HG03103 (cell line): ENCODE measurements at regions not wholly inside any gene's neighbourhood (a gene's known extent, or its start where the extent isn't known, plus 50 kb on each side); places are given as distances from the start of the nearest gene placed in this dataset.

Experiments
- ATAC-seq: cut with Tn5 transposase; IDR thresholded peaks from one replicate; pipeline ENCODE4 v1.9.1; 2021; ENCODE audit warnings: low read depth; ENCODE audit not compliant: unreplicated experiment

- no peak for ATAC-seq
Observed at GRCh38 chr12:91356405-91356804, 173.8 kb upstream of the DCN start.

GRCh38 chr12:91355150-91356006 lies 172.8 kb upstream of the DCN start:
- peak; percentile 87 for ATAC-seq

GRCh38 chr12:91353266-91353665 lies 170.6 kb upstream of the DCN start:
- no peak for ATAC-seq

- ATAC-seq = no peak
Observed at GRCh38 chr12:91349476-91349875, 166.9 kb upstream of the DCN start.

GRCh38 chr12:91347481-91348214 lies 165.0 kb upstream of the DCN start:
- no peak for ATAC-seq

GRCh38 chr12:91346827-91347226 lies 164.2 kb upstream of the DCN start:
- ATAC-seq = no peak

GRCh38 chr12:91344408-91344807 lies 161.8 kb upstream of the DCN start:
- no peak for ATAC-seq

- ATAC-seq = no peak
Observed at GRCh38 chr12:91343010-91343409, 160.4 kb upstream of the DCN start.

- ATAC-seq = no peak
Observed at GRCh38 chr12:91339106-91339505, 156.5 kb upstream of the DCN start.

GRCh38 chr12:91335699-91336098 lies 153.1 kb upstream of the DCN start:
- no peak for ATAC-seq

GRCh38 chr12:91333966-91334365 lies 151.3 kb upstream of the DCN start:
- ATAC-seq = no peak

- no peak for ATAC-seq
Observed at GRCh38 chr12:91332302-91332701, 149.7 kb upstream of the DCN start.

GRCh38 chr12:91331371-91331770 lies 148.8 kb upstream of the DCN start:
- ATAC-seq = no peak

GRCh38 chr12:91328451-91328850 lies 145.8 kb upstream of the DCN start:
- ATAC-seq = no peak

GRCh38 chr12:91327889-91328288 lies 145.3 kb upstream of the DCN start:
- ATAC-seq = no peak

GRCh38 chr12:91327131-91327530 lies 144.5 kb upstream of the DCN start:
- no peak for ATAC-seq

GRCh38 chr12:91326058-91327027 lies 143.7 kb upstream of the DCN start:
- peak; percentile 76 for ATAC-seq

- no peak for ATAC-seq
Observed at GRCh38 chr12:91320999-91321398, 138.4 kb upstream of the DCN start.

- no peak for ATAC-seq
Observed at GRCh38 chr12:91319071-91319760, 136.6 kb upstream of the DCN start.

- no peak for ATAC-seq
Observed at GRCh38 chr12:91317306-91317705, 134.7 kb upstream of the DCN start.
